ENCODE measurements at regions not wholly inside any gene's neighbourhood (a gene's known extent, or its start where the extent isn't known, plus 50 kb on each side); places are given as distances from the start of the nearest gene placed in this dataset.

GRCh38 chr14:104339361-104339760 lies 201.0 kb downstream of the KIF26A start:
- Mint-ChIP-seq H3K4me3 (no peak overlapping the region), H3K9me3 (peaks cover 5 to 8% of the 10 kb centered on the region in 2 donors), H3K27ac (no peak overlapping the region), H3K36me3 (ENCODE audit: insufficient read depth in 2 of 2) (peaks cover 2 to 6% of the 10 kb centered on the region in 2 donors), H3K27me3 (ENCODE audit: low read depth) (no peaks in the 10 kb centered on the region), H3K4me1 (ENCODE audit: low read depth) (no peaks in the 10 kb centered on the region)
- ATAC-seq (replicated peaks in 1 of 2) (no peak), DNase-seq (no peak)

GRCh38 chr14:104339829-104340228 lies 201.4 kb downstream of the KIF26A start:
- Mint-ChIP-seq H3K27me3 (ENCODE audit: low read depth) (no peaks in the 10 kb centered on the region), H3K4me1 (ENCODE audit: low read depth) (no peaks in the 10 kb centered on the region), H3K27ac (no peak overlapping the region), H3K9me3 (peaks cover 5 to 8% of the 10 kb centered on the region in 2 donors), H3K36me3 (ENCODE audit: insufficient read depth in 2 of 2) (peaks cover 2 to 6% of the 10 kb centered on the region in 2 donors), H3K4me3 (no peak overlapping the region)
- ATAC-seq (replicated peaks in 1 of 2) (no peak), DNase-seq (no peak)

DNA sequence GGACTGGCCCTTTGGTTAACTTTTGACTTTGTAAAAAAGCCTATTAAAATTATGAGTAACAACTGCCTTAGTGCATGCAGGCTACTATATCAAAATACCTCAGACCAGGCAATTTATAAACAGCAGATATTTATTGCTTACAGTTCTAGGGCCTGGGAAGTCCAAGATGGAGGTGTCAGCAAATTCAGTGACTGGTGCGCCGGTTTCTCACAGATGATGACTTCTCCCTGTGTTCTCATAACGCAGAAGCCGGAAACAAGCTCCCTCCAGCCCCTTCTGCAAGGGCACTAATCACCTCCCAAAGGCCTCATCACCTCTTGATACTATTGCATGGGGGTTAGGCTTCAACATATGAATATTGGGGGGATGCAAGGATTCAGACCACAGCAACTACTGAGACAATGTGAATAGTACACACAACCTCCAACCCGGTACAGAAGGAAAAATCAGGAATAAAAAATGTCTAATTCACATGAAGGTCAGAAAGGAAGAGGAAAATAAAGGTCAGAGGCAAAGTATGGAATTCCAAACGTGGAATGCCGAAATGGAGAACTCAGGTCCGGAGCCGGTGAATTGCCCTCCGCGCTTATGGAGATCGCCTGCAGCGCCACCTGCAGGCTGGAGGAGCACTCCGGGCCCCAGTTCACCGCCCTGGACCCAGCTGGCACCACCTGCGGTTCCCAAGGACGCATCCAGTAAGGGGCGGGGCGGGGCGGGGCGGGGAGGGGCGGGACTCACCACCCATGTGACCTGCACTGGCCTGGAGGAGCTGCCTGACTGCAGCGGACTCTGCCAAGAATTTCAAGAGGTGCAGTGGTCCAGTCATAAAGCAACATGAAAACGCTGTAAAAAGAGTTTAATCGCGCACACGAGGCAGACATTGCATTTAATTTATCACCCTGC lies 203.4 kb downstream of the KIF26A start:
- DNase-seq (peak; percentile 16 to 22), ATAC-seq (replicated peaks in 1 of 2) (peak in 1 of 2 donors; percentile 45)
- no peak overlapping the region for H3K4me3 Mint-ChIP-seq
- peaks cover 2 to 6% of the 10 kb centered on the region in 2 donors for H3K36me3 Mint-ChIP-seq (ENCODE audit: insufficient read depth in 2 of 2)
- H3K4me1 Mint-ChIP-seq (ENCODE audit: low read depth): no peaks in the 10 kb centered on the region
- H3K27ac Mint-ChIP-seq: no peak overlapping the region
- no peaks in the 10 kb centered on the region for H3K27me3 Mint-ChIP-seq (ENCODE audit: low read depth)
- peaks cover 5 to 8% of the 10 kb centered on the region in 2 donors for H3K9me3 Mint-ChIP-seq

GRCh38 chr14:104342435-104343293 lies 204.3 kb downstream of the KIF26A start:
- Mint-ChIP-seq H3K27me3 (ENCODE audit: low read depth) (no peaks in the 10 kb centered on the region), H3K4me1 (ENCODE audit: low read depth) (no peaks in the 10 kb centered on the region), H3K9me3 (peaks cover 5 to 8% of the 10 kb centered on the region in 2 donors), H3K4me3 (no peak overlapping the region), H3K27ac (no peak overlapping the region), H3K36me3 (ENCODE audit: insufficient read depth in 2 of 2) (peaks cover 2 to 6% of the 10 kb centered on the region in 2 donors)
- DNase-seq: no peak
- no peak for ATAC-seq (replicated peaks in 1 of 2)

- no peaks in the 10 kb centered on the region for H3K27me3 Mint-ChIP-seq (ENCODE audit: low read depth)
- H3K9me3 Mint-ChIP-seq: peaks cover 4 to 7% of the 10 kb centered on the region in 2 donors
- ATAC-seq (replicated peaks in 1 of 2) (no peak), DNase-seq (no peak)
- H3K4me3 Mint-ChIP-seq: no peak overlapping the region
- H3K36me3 Mint-ChIP-seq (ENCODE audit: insufficient read depth in 2 of 2): peaks cover 2 to 3% of the 10 kb centered on the region in 2 donors
- no peaks in the 10 kb centered on the region for H3K4me1 Mint-ChIP-seq (ENCODE audit: low read depth)
- H3K27ac Mint-ChIP-seq: no peak overlapping the region
Measured at GRCh38 chr14:104343294-104343625, 204.9 kb downstream of the KIF26A start.

DNA sequence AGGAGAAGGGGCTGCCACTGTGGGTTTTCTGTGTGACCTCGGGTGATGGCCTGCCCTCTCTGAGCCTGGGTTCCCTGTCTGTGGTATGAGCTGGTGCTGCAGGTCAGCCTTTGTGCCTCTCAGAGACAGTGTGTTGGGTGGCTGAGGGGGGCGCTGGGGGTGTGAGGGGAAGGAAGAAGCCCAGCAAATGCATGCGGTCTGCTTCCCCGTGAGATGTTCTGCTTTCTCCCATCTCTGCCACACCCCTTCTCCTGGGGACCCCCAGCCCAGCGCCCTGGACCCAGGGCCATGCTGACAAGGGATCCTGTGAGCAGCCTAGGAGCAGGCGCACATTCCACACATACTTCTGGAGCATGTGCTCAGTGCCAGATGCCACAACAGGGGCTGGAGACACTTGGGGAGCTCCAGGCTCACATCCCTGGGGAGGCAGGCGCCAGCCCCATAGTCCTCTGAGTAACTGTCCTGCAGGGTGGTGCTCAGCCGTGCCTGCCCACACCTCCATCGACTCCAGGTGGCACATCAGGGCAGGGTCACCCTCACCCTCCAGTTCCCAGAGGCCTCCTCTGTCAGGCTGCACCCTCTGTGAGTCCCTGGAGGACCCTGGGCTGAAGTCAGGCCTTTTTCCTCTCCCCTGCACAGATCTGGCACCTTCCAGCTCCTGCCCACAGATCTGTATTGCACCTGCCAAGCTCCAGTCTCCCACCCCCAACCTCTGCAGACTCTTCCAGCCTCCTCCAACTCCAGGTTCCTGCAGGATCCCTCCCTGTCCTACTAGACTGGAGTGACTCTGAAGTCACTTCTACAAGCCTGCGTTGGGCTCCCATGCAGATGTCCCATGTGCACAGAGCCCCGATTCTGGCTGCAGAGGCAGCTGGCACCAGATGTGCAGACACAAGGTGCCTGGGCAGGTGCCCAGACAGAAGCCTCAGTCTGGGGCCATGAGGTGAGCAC lies 205.6 kb downstream of the KIF26A start:
- Mint-ChIP-seq H3K27ac (no peak overlapping the region), H3K36me3 (ENCODE audit: insufficient read depth in 2 of 2) (no peaks in the 10 kb centered on the region), H3K27me3 (ENCODE audit: low read depth) (no peaks in the 10 kb centered on the region), H3K9me3 (peaks cover 0 to 2% of the 10 kb centered on the region in 2 donors), H3K4me3 (no peak overlapping the region), H3K4me1 (ENCODE audit: low read depth) (no peaks in the 10 kb centered on the region)
- ATAC-seq (replicated peaks in 1 of 2): no peak
- DNase-seq: no peak

DNA sequence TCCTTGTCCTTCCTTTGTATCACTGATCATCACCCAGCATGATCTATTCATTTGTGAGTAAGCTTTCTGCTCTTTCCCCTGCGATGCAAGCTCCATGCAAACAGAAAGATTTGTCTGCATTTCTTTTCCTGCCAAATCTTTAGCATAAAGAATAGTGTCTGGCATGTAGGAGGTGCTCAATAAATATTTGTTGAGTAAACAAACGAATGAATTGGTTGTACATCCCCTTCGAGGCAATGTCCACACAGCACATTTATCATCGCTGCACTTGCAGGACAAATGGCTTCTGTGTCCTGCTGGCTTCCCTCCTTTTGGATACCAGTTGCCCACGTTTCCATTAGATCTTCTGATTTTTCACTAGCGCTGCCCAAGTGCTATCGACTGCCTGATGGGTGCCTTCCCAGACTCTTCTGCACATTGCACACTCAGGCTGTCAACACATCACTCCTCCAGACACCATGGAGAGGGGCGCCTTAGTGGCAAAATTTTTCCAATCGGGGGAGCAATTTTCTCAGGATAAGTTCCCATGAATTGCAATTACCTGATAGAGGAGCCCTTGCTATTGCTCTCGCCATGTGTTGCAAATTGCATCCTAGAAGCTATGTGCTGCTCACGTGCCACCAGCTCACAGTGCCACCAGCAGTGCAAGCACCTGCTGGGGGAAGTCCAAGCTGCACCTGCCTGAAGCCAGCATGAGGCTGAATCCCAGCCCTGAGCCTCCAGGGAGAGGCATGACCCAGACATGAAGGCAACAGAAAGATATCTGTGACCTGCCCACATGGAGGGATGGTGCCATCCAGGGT lies 206.6 kb downstream of the KIF26A start:
- Mint-ChIP-seq H3K27me3 (ENCODE audit: low read depth) (no peaks in the 10 kb centered on the region), H3K4me1 (ENCODE audit: low read depth) (no peaks in the 10 kb centered on the region), H3K4me3 (no peak overlapping the region), H3K36me3 (ENCODE audit: insufficient read depth in 2 of 2) (no peaks in the 10 kb centered on the region), H3K27ac (no peak overlapping the region), H3K9me3 (peaks cover 0 to 2% of the 10 kb centered on the region in 2 donors)
- DNase-seq (no peak), ATAC-seq (replicated peaks in 1 of 2) (no peak)

DNA sequence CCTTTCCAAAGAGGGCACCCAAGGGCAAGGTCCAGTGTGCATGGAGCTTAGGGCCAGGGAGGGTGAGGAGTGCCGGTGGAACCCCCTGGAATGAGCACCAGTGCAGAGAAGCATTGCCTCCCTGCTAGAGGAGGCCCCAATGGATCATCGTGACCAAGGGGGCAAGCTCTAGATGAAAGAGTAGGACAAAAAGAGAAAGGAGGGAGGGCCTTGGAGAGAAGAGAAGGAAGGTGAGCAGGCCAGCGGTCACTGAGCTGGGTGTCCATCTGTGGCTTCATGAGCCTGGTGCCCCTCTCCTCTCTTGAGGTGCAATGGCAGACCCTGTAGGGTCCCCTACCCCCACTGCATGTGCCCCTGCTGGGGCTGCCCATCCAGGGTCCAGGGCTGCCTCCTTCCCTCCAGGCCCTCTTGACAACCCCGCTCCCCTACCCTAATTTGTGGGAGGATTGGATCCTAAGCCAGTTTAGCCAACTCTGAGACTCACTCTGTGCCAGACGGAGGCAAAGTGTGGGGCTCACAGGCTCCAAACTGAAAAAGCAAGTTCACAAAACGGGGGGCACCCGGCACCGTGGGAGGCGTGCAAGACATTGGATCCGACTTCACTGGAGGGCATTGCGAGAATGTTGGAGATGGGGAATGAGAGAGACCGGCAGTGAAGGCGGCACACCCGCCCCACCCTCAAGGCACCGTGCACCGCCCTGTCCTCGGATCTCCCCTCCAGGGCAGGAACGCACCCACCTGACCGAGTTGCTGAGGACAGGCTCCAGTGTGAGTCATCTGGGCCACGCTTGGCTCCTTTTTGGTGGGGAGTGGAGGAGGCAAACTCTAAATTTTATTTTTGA lies 207.5 kb downstream of the KIF26A start:
- ATAC-seq (replicated peaks in 1 of 2): no peak

DNA sequence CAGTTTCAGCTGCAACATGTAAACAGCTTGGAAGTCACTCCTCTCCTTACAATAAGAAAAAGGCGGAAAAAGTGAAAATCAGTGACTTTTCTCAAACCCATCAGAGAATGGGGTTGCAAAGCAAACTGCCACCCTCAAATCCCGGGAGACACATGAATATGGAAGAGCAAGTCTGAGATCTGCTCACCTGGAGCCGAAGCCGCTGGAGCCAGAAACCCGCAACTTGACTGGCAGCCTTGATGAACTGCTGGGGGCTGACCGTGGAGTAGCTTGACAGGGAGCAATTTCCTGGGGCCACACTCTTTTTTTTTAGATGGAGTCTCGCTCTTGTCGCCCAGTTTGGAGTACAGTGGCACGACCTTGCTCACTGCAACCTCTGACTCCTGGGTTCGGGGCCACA lies 208.2 kb downstream of the KIF26A start:
- H3K4me1 Mint-ChIP-seq (ENCODE audit: low read depth): no peaks in the 10 kb centered on the region
- ATAC-seq (replicated peaks in 1 of 2) (no peak), DNase-seq (no peak)
- H3K9me3 Mint-ChIP-seq: peaks cover 0 to 3% of the 10 kb centered on the region in 2 donors
- H3K4me3 Mint-ChIP-seq: no peak overlapping the region
- H3K27ac Mint-ChIP-seq: no peak overlapping the region
- no peaks in the 10 kb centered on the region for H3K27me3 Mint-ChIP-seq (ENCODE audit: low read depth)
- no peaks in the 10 kb centered on the region for H3K36me3 Mint-ChIP-seq (ENCODE audit: insufficient read depth in 2 of 2)

More for the DNA sequence above, 207.5 kb downstream of the KIF26A start:
- H3K4me3 Mint-ChIP-seq: no peak overlapping the region
- no peak overlapping the region for H3K27ac Mint-ChIP-seq
- H3K27me3 Mint-ChIP-seq (ENCODE audit: low read depth): no peaks in the 10 kb centered on the region
- no peak for DNase-seq
- H3K4me1 Mint-ChIP-seq (ENCODE audit: low read depth): no peaks in the 10 kb centered on the region
- peaks cover 0 to 2% of the 10 kb centered on the region in 2 donors for H3K9me3 Mint-ChIP-seq
- H3K36me3 Mint-ChIP-seq (ENCODE audit: insufficient read depth in 2 of 2): no peaks in the 10 kb centered on the region

GRCh38 chr14:104348741-104349140 lies 210.4 kb downstream of the KIF26A start:
- H3K9me3 Mint-ChIP-seq: peaks cover 2 to 4% of the 10 kb centered on the region in 2 donors
- DNase-seq (no peak), ATAC-seq (replicated peaks in 1 of 2) (no peak)
- H3K27ac Mint-ChIP-seq: no peak overlapping the region
- no peaks in the 10 kb centered on the region for H3K27me3 Mint-ChIP-seq (ENCODE audit: low read depth)
- no peak overlapping the region for H3K4me3 Mint-ChIP-seq
- no peaks in the 10 kb centered on the region for H3K4me1 Mint-ChIP-seq (ENCODE audit: low read depth)
- no peaks in the 10 kb centered on the region for H3K36me3 Mint-ChIP-seq (ENCODE audit: insufficient read depth in 2 of 2)

DNA sequence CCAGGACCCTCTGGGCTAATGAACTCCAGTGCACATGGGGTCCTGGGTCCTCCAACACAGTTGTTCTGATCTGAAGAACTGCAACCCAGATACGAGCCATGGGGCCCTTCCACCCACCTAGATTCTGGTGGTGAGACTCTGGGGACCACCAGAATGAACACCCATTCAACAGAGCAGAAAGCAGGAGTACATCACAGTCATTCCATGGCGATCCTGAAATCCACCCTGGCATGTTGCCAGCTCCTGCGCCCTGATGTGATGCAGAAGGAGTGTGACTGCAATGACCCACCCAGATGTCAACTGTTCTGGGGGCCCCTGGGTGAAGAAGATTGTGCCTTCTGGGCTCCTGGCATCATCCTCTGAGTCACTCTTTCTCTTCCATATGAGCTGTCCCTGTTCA lies 211.6 kb downstream of the KIF26A start:
- H3K27me3 Mint-ChIP-seq (ENCODE audit: low read depth): no peaks in the 10 kb centered on the region
- no peaks in the 10 kb centered on the region for H3K36me3 Mint-ChIP-seq (ENCODE audit: insufficient read depth in 2 of 2)
- H3K4me3 Mint-ChIP-seq: no peak overlapping the region
- peaks cover 2 to 4% of the 10 kb centered on the region in 2 donors for H3K9me3 Mint-ChIP-seq
- DNase-seq: no peak
- no peak for ATAC-seq (replicated peaks in 1 of 2)
- no peak overlapping the region for H3K27ac Mint-ChIP-seq
- no peaks in the 10 kb centered on the region for H3K4me1 Mint-ChIP-seq (ENCODE audit: low read depth)

Measured in activated T-cell treated with anti-CD3 and anti-CD28 coated beads, Interleukin-2, amount 50 U/mL, for 72 hours (primary cell).